ENCODE measurements at regions not wholly inside any gene's neighbourhood (a gene's known extent, or its start where the extent isn't known, plus 50 kb on each side); places are given as distances from the start of the nearest gene placed in this dataset.

DNA sequence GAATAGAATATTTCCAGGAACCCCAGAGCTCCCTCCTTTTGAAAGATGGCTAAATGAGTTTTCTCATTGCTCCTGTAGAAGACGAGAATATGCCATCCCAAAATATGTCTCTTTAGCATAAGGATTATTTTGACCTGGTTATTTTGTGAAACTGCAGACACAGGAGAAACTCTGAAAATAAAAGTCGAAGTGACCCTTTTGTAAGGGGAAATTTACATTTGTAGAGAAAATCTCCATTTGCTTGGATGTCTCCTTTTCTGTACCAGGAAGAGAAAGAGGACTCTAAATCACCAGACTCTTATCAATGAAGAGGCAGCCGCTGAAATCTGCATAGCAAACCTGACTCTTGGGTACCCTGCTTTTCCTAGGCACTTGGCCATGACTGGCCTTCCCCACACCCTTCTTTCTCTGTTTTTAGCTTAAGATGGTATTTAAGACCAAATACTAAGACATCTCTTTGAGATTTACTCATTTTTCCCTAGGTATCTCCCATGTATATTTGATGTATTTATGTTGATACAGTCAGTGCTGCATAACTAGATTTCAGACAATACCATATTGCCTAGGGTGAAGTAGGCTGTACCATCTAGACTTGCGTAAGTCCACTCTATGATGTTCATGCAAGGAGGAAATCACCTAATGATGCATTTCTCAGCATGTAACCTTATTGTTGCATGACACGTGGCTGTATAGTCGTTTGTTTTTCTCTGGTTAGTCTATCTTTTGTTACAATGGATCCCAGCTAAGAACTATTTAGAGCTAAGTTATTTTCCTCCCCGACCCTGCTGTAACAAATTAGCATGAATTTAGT, 98.2 kb upstream of the UBE3A start:
- TF ChIP-seq POLR2A (IDR thresholded peaks at IDR 0.05; ENCODE audit: low read length) (no peak), GATA1 (IDR thresholded peaks at IDR 0.05; ENCODE audit: low read depth, low read length) (no peak)

All from erythroblast (primary cell).